Calu3 (cell line): ENCODE measurements at regions not wholly inside any gene's neighbourhood (a gene's known extent, or its start where the extent isn't known, plus 50 kb on each side); places are given as distances from the start of the nearest gene placed in this dataset.

Experiments used
- BruUV-seq: library from RNA; stranded (reverse); fragments of 400-500 nt; replicated peaks from 2 replicates; lab custom pipeline; 2021; lab: Mats Ljungman, UMichigan
- CTCF ChIA-PET: fragments of 300-600 bp; sonication (Branson Sonifier 250); formaldehyde crosslinking; loops from one replicate; lab custom pipeline; 2022; ENCODE audit warnings: antibody characterized with exemption; lab: Charles Lee
- DNase-seq: peaks from one replicate; pipeline ENCODE4 v3.0.0; 2022
- H3K27ac Mint-ChIP-seq: one replicate; pipeline ENCODE4 v1.8.0; 2022; ENCODE audit warnings: mixed read lengths; ENCODE audit not compliant: unreplicated experiment
- H3K27me3 Mint-ChIP-seq: one replicate; pipeline ENCODE4 v1.8.0; 2022; ENCODE audit warnings: mixed read lengths; ENCODE audit not compliant: unreplicated experiment
- H3K36me3 Mint-ChIP-seq: one replicate; pipeline ENCODE4 v1.8.0; 2022; ENCODE audit warnings: mild to moderate bottlenecking, moderate library complexity, mixed read lengths; ENCODE audit not compliant: insufficient read depth, unreplicated experiment
- H3K4me1 Mint-ChIP-seq: one replicate; pipeline ENCODE4 v1.8.0; 2022; ENCODE audit warnings: mild to moderate bottlenecking, low read depth, mixed read lengths; ENCODE audit not compliant: unreplicated experiment
- H3K4me3 Mint-ChIP-seq: one replicate; pipeline ENCODE4 v1.8.0; 2022; ENCODE audit warnings: mild to moderate bottlenecking, low read depth, moderate library complexity, mixed read lengths; ENCODE audit not compliant: unreplicated experiment
- H3K9me3 Mint-ChIP-seq: one replicate; pipeline ENCODE4 v1.8.0; 2022; ENCODE audit warnings: low read depth, mixed read lengths; ENCODE audit not compliant: unreplicated experiment
- CTCF ChIP-seq: fragments of 200-600 bp; IDR thresholded peaks from one replicate; pipeline ENCODE4 v1.8.0; 2022; ENCODE audit warnings: antibody characterized with exemption; ENCODE audit not compliant: unreplicated experiment
- intact Hi-C: fragments of 100-400 bp; cut with micrococcal nuclease; formaldehyde crosslinking; loops from one replicate; pipeline ENCODE4 v1.10.0; 2022; ENCODE audit not compliant: unreplicated experiment

DNA sequence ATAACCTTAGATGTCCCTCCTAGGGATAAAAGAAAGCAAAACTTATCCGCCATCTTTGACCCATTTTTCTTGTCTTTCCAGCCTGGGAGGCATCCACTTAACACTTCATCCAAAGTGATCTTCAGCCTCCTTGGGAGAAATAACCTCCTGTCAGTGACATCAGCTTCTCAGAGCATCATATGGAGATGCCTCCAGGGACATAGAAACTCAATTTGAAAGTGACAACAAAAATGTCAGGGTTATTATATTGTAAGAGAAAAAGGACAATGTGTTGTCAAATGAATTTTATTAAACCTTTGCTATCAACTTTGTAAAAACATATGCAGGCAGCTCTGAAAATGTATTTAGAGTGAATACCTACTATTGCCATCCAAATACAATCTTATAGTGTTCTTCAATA is 371.2 kb upstream of the ADARB2 start:
- TF ChIP-seq CTCF = no peak
- intact Hi-C loops = no loop called here
- Mint-ChIP-seq H3K27me3 (no peaks in the 10 kb centered on the region), H3K27ac (no peak overlapping the region), H3K9me3 (peaks cover 9% of the 10 kb centered on the region), H3K4me3 (no peak overlapping the region), H3K4me1 (no peaks in the 10 kb centered on the region), H3K36me3 (no peaks in the 10 kb centered on the region)
- no peak for DNase-seq
- CTCF ChIA-PET = no interaction called here
- no TSS peak for BruUV-seq

GRCh38 chr10:2106641-2107040 is 369.3 kb upstream of the ADARB2 start:
- no peak for TF ChIP-seq CTCF
- BruUV-seq = no TSS peak
- intact Hi-C loops = no loop called here
- CTCF ChIA-PET = no interaction called here
- H3K36me3 Mint-ChIP-seq = no peaks in the 10 kb centered on the region
- no peaks in the 10 kb centered on the region for H3K4me1 Mint-ChIP-seq
- no peak overlapping the region for H3K4me3 Mint-ChIP-seq
- H3K27ac Mint-ChIP-seq = no peak overlapping the region
- H3K9me3 Mint-ChIP-seq = peaks cover 11% of the 10 kb centered on the region
- no peaks in the 10 kb centered on the region for H3K27me3 Mint-ChIP-seq
- DNase-seq = no peak

DNA sequence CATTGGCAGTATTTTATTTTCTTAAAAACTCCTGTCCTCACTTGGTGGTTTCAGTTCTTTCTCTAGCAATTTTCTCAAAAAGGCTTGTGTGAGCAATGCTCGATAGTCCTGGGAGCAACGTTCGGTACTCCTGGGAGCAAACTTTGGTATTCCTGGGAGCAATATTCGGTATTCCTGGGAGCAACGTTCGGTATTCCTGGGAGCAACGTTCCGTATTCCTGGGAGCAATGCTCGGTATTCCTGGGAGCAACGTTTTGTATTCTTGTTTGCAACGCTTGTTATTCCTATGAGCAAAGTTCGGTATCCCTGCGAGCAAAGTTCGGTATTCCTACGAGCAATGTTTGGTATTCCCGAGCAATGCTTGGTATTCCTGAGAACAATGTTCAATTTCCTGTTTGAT is 362.0 kb upstream of the ADARB2 start:
- H3K36me3 Mint-ChIP-seq = no peaks in the 10 kb centered on the region
- intact Hi-C loops = no loop called here
- peaks cover 6% of the 10 kb centered on the region for H3K9me3 Mint-ChIP-seq
- no peaks in the 10 kb centered on the region for H3K4me1 Mint-ChIP-seq
- no peak for DNase-seq
- H3K27ac Mint-ChIP-seq = no peak overlapping the region
- CTCF ChIA-PET = no interaction called here
- BruUV-seq = no TSS peak
- no peaks in the 10 kb centered on the region for H3K27me3 Mint-ChIP-seq
- TF ChIP-seq CTCF = no peak
- H3K4me3 Mint-ChIP-seq = no peak overlapping the region

GRCh38 chr10:2097937-2098336 is 360.6 kb upstream of the ADARB2 start:
- H3K4me3 Mint-ChIP-seq = no peak overlapping the region
- DNase-seq = no peak
- TF ChIP-seq CTCF = no peak
- H3K27me3 Mint-ChIP-seq = no peaks in the 10 kb centered on the region
- CTCF ChIA-PET = no interaction called here
- no peaks in the 10 kb centered on the region for H3K4me1 Mint-ChIP-seq
- intact Hi-C loops = no loop called here
- peaks cover 2% of the 10 kb centered on the region for H3K9me3 Mint-ChIP-seq
- no TSS peak for BruUV-seq
- no peaks in the 10 kb centered on the region for H3K36me3 Mint-ChIP-seq
- H3K27ac Mint-ChIP-seq = no peak overlapping the region

- Mint-ChIP-seq H3K4me1 (no peaks in the 10 kb centered on the region), H3K4me3 (no peak overlapping the region), H3K9me3 (peaks cover 2% of the 10 kb centered on the region), H3K27ac (no peak overlapping the region), H3K27me3 (no peaks in the 10 kb centered on the region), H3K36me3 (no peaks in the 10 kb centered on the region)
- DNase-seq = no peak
- TF ChIP-seq CTCF = no peak
- BruUV-seq = no TSS peak
- intact Hi-C loops = no loop called here
- CTCF ChIA-PET = no interaction called here
Measured at GRCh38 chr10:2094171-2094570, 356.8 kb upstream of the ADARB2 start.
